ENCODE measurements at regions not wholly inside any gene's neighbourhood (a gene's known extent, or its start where the extent isn't known, plus 50 kb on each side); places are given as distances from the start of the nearest gene placed in this dataset.

GRCh38 chr20:11222243-11222642 lies 548.4 kb upstream of the JAG1 start:
- 93% methylated on average over 1 of the region's 1 CpG for WGBS
- H3K4me3 ChIP-seq: no peak overlapping the region
- no peaks in the 10 kb centered on the region for H3K27me3 ChIP-seq
- DNase-seq (ENCODE audit: extremely low spot score): no peak
- no peak overlapping the region for H3K27ac ChIP-seq (replicated peaks in 1 of 4)
- intact Hi-C loops (cut with DNase I): no loop called here
- H3K36me3 ChIP-seq: no peaks in the 10 kb centered on the region
- peaks cover 0 to 4% (median 3%) of the 10 kb centered on the region in 4 donors for H3K4me1 ChIP-seq
- H3K9me3 ChIP-seq: no peaks in the 10 kb centered on the region
- TF ChIP-seq POLR2AphosphoS5 (IDR thresholded peaks at IDR 0.05) (no peak), POLR2A (IDR thresholded peaks at IDR 0.05; ENCODE audit: low read depth) (no peak), CTCF (IDR thresholded peaks at IDR 0.05) (no peak), EP300 (IDR thresholded peaks at IDR 0.05) (no peak)

GRCh38 chr20:11227602-11228001 lies 553.8 kb upstream of the JAG1 start:
- intact Hi-C loops (cut with DNase I): no loop called here

GRCh38 chr20:11229772-11230171 lies 556.0 kb upstream of the JAG1 start:
- peaks cover 0 to 9% (median 3%) of the 10 kb centered on the region in 4 donors for H3K4me1 ChIP-seq
- H3K9me3 ChIP-seq: no peaks in the 10 kb centered on the region
- no peak overlapping the region for H3K4me3 ChIP-seq
- intact Hi-C loops (cut with DNase I): no loop called here
- WGBS: 32% methylated on average over 3 of the region's 3 CpGs
- DNase-seq (ENCODE audit: extremely low spot score): no peak
- no peaks in the 10 kb centered on the region for H3K36me3 ChIP-seq
- H3K27me3 ChIP-seq: no peaks in the 10 kb centered on the region
- TF ChIP-seq POLR2A (IDR thresholded peaks at IDR 0.05; ENCODE audit: low read depth) (no peak), POLR2AphosphoS5 (IDR thresholded peaks at IDR 0.05) (peak in 1 of 2 donors; percentile 18)
- peak overlapping the region in 2 of 4 donors; percentile 4 to 24 for H3K27ac ChIP-seq (replicated peaks in 1 of 4)

More at GRCh38 chr20:11227602-11228001, 553.8 kb upstream of the JAG1 start:
- Histone ChIP-seq H3K36me3 (no peaks in the 10 kb centered on the region), H3K9me3 (no peaks in the 10 kb centered on the region), H3K4me3 (no peak overlapping the region), H3K4me1 (peaks cover 0 to 9% (median 3%) of the 10 kb centered on the region in 4 donors), H3K27ac (replicated peaks in 1 of 4) (no peak overlapping the region), H3K27me3 (no peaks in the 10 kb centered on the region)
- DNase-seq (ENCODE audit: extremely low spot score): no peak
- WGBS: 80% methylated on average over 3 of the region's 3 CpGs
- TF ChIP-seq POLR2AphosphoS5 (IDR thresholded peaks at IDR 0.05) (no peak), CTCF (IDR thresholded peaks at IDR 0.05) (no peak), POLR2A (IDR thresholded peaks at IDR 0.05; ENCODE audit: low read depth) (no peak), EP300 (IDR thresholded peaks at IDR 0.05) (no peak)

- Histone ChIP-seq H3K27ac (replicated peaks in 1 of 4) (no peak overlapping the region), H3K4me3 (no peak overlapping the region), H3K27me3 (no peaks in the 10 kb centered on the region), H3K9me3 (no peaks in the 10 kb centered on the region), H3K4me1 (peaks cover 0 to 9% (median 3%) of the 10 kb centered on the region in 4 donors), H3K36me3 (no peaks in the 10 kb centered on the region)
- intact Hi-C loops (cut with DNase I): no loop called here
- no peak for TF ChIP-seq POLR2A (IDR thresholded peaks at IDR 0.05; ENCODE audit: low read depth)
- TF ChIP-seq POLR2AphosphoS5 (IDR thresholded peaks at IDR 0.05): no peak
- no peak for TF ChIP-seq EP300 (IDR thresholded peaks at IDR 0.05)
- no peak for TF ChIP-seq CTCF (IDR thresholded peaks at IDR 0.05)
- 87% methylated on average over 1 of the region's 1 CpG for WGBS
- no peak for DNase-seq (ENCODE audit: extremely low spot score)
Measured at GRCh38 chr20:11230999-11231398, 557.2 kb upstream of the JAG1 start.

GRCh38 chr20:11231742-11232648 lies 558.2 kb upstream of the JAG1 start:
- Histone ChIP-seq H3K27ac (replicated peaks in 1 of 4) (no peak overlapping the region), H3K9me3 (no peaks in the 10 kb centered on the region), H3K27me3 (no peaks in the 10 kb centered on the region), H3K4me3 (no peak overlapping the region), H3K36me3 (no peaks in the 10 kb centered on the region), H3K4me1 (peaks cover 0 to 9% (median 3%) of the 10 kb centered on the region in 4 donors)
- DNase-seq (ENCODE audit: extremely low spot score): no peak
- TF ChIP-seq POLR2A (IDR thresholded peaks at IDR 0.05; ENCODE audit: low read depth) (no peak), POLR2AphosphoS5 (IDR thresholded peaks at IDR 0.05) (no peak), CTCF (IDR thresholded peaks at IDR 0.05) (no peak), EP300 (IDR thresholded peaks at IDR 0.05) (no peak)
- intact Hi-C loops (cut with DNase I): no loop called here
- 95% methylated on average over 11 of the region's 11 CpGs for WGBS
